OCI-LY3 (cell line): ENCODE measurements at regions not wholly inside any gene's neighbourhood (a gene's known extent, or its start where the extent isn't known, plus 50 kb on each side); places are given as distances from the start of the nearest gene placed in this dataset.

Source experiments
- H2AFZ ChIP-seq: fragments of 200-600, 300-600 bp; shearing (Covaris generic); 2 replicates; pipeline ENCODE4 v1.6.0; 2014; ENCODE audit warnings: antibody characterized with exemption, low read depth, low read length
- H3K27ac ChIP-seq: fragments of 200-600, 300-600 bp; sonication (generic); 2 replicates; pipeline ENCODE4 v1.5.1; 2014; ENCODE audit warnings: mild to moderate bottlenecking, low read length, moderate library complexity, mixed read lengths
- H3K27me3 ChIP-seq: fragments of 200-600, 300-600 bp; sonication (generic); 2 replicates; pipeline ENCODE4 v1.6.1; 2014; ENCODE audit warnings: low read depth, low read length, mixed read lengths
- H3K36me3 ChIP-seq: fragments of 200-600, 300-600 bp; sonication (generic); replicated peaks from 2 replicates; pipeline ENCODE3; 2014; ENCODE audit warnings: low read depth, low read length, mixed read lengths
- H3K4me1 ChIP-seq: fragments of 300-600, 200-600 bp; sonication (generic); 2 replicates; pipeline ENCODE4 v1.6.1; 2014; ENCODE audit warnings: low read length, mixed read lengths
- H3K4me2 ChIP-seq: fragments of 200-600, 300-600 bp; sonication (generic); 2 replicates; pipeline ENCODE4 v1.6.1; 2014; ENCODE audit warnings: low read length, mixed read lengths
- H3K4me3 ChIP-seq: fragments of 300-600, 200-600 bp; sonication (generic); 2 replicates; pipeline ENCODE4 v1.5.1; 2014; ENCODE audit warnings: antibody characterized with exemption, mild to moderate bottlenecking, low read length, moderate library complexity
- H3K79me2 ChIP-seq: fragments of 300-600, 200-600 bp; shearing (Covaris generic); 2 replicates; pipeline ENCODE4 v1.6.1; 2014; ENCODE audit warnings: mild to moderate bottlenecking, low read length, mixed read lengths
- H3K9ac ChIP-seq: fragments of 300-600, 200-600 bp; shearing (Covaris generic); 2 replicates; pipeline ENCODE4 v1.6.0; 2014; ENCODE audit warnings: mild to moderate bottlenecking, low read length, moderate library complexity
- H3K9me3 ChIP-seq: fragments of 200-600, 300-600 bp; shearing (Covaris generic); 2 replicates; pipeline ENCODE4 v1.6.1; 2014; ENCODE audit warnings: low read length, mixed read lengths; ENCODE audit not compliant: insufficient read depth
- H4K20me1 ChIP-seq: fragments of 200-600, 300-600 bp; sonication (generic); 2 replicates; pipeline ENCODE4 v1.6.1; 2016; ENCODE audit warnings: low read length, mixed read lengths; ENCODE audit not compliant: insufficient read depth
- CTCF ChIP-seq: fragments of 200-600, 300-600 bp; sonication (generic); IDR thresholded peaks from 2 replicates; pipeline ENCODE4 v1.5.1; 2014; ENCODE audit warnings: antibody characterized with exemption, low read length, low read depth
- EZH2phosphoT487 ChIP-seq: fragments of 200-600 bp; shearing (Covaris generic); IDR thresholded peaks from 2 replicates; pipeline ENCODE4 v1.6.1; 2018; ENCODE audit warnings: antibody characterized with exemption, mixed run types, low read depth

GRCh38 chr21:19405326-19405725 lies 1001.7 kb upstream of the TMPRSS15 start:
- H3K79me2 ChIP-seq = no peaks in the 10 kb centered on the region
- no peaks in the 10 kb centered on the region for H3K36me3 ChIP-seq
- H3K27me3 ChIP-seq = no peaks in the 10 kb centered on the region
- H2AFZ ChIP-seq = no peak overlapping the region
- TF ChIP-seq EZH2phosphoT487 (no peak), CTCF (no peak)
- H3K4me2 ChIP-seq = no peak overlapping the region
- H3K27ac ChIP-seq = no peak overlapping the region
- H3K9me3 ChIP-seq = no peaks in the 10 kb centered on the region
- H4K20me1 ChIP-seq = no peaks in the 10 kb centered on the region
- no peaks in the 10 kb centered on the region for H3K4me1 ChIP-seq
- H3K4me3 ChIP-seq = no peak overlapping the region
- H3K9ac ChIP-seq = no peak overlapping the region

DNA sequence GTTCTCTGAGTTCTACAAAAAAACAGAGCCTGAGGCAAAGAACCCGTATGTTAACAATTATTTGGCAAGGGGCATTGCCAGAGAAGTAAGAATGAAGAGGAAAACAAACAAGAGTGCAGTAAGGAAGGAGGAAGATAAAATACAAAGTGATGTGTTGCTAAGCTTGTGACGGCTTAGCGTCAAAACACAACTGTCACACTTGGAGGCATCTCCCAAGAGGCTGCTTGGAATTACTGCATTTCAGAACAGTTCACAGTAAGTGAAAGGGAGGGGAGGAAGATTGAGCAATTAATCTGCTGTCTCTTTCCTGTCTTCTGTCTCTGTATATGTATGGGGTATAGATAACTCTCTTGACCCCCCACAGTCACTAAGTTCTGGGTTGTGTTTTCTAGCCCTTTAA lies 1017.0 kb upstream of the TMPRSS15 start:
- Histone ChIP-seq H3K79me2 (no peaks in the 10 kb centered on the region), H3K4me3 (no peak overlapping the region), H4K20me1 (no peaks in the 10 kb centered on the region), H3K4me1 (no peaks in the 10 kb centered on the region), H3K27me3 (no peaks in the 10 kb centered on the region), H3K9me3 (no peaks in the 10 kb centered on the region), H3K27ac (no peak overlapping the region), H3K4me2 (no peak overlapping the region), H2AFZ (no peak overlapping the region), H3K9ac (no peak overlapping the region), H3K36me3 (no peaks in the 10 kb centered on the region)
- no peak for TF ChIP-seq CTCF
- no peak for TF ChIP-seq EZH2phosphoT487

DNA sequence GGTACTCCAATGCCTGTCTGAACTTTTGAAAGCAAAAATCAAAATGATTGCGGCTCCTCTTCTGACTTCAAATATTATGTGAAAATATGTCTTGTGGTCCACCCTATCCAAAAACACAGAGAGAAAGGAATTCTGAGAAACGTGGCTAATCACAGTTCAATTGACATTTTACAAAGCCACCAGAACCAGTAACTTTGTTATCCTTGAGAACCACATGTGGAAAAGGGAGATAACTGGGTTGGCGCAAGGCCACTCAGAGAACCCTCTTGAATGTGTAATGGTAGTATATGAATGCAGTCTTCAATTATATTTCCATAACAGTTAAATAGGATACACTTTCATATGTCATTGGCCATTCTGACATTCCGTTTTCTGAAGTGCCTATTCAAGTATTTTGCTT lies 1030.0 kb upstream of the TMPRSS15 start:
- Histone ChIP-seq H3K79me2 (no peaks in the 10 kb centered on the region), H2AFZ (no peak overlapping the region), H4K20me1 (no peaks in the 10 kb centered on the region), H3K9me3 (no peaks in the 10 kb centered on the region), H3K27me3 (no peaks in the 10 kb centered on the region), H3K4me2 (no peak overlapping the region), H3K4me1 (no peaks in the 10 kb centered on the region), H3K36me3 (no peaks in the 10 kb centered on the region), H3K27ac (no peak overlapping the region), H3K9ac (no peak overlapping the region), H3K4me3 (no peak overlapping the region)
- no peak for TF ChIP-seq EZH2phosphoT487

DNA sequence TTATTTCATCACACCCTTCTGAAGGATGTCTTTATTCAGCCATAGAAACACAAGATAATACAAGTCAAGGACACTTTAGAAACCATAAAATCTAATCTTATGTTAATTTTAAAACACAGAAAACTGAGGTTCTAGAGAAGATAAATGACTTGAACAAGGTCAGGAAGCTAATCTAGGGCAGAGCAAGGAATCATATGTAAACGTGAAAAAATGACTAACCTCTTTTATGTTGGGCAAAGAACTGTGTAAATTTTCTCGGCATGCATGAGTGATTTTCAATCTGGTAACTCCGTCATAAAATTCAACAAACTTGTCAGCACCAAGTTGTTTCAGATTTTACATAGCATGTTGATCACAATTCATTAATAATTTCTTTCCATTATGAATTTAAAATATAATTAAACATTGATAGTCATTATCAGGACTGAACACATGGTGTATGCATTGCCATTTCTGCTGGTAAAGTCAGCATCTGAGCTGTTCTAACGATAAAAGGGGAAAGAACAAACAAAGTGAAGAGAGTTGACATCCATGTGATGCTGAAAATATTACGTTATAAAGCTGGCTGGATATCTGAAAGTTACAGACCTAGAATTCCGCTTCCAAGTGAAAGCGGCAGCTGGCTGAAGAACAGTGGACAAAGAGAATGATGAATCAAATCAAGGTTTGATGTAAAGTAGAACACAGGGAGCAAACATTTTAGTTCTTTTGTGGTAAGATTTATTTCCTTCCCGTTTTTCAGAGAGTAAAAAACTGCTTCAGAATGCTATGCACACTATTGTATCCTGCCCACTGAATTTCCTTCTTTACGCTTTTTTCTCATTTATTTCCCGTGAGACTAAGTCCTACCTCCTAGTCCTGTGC lies 1037.4 kb upstream of the TMPRSS15 start:
- Histone ChIP-seq H3K9me3 (no peaks in the 10 kb centered on the region), H3K4me1 (peaks cover 6% of the 10 kb centered on the region; the same call in 1 of the 2 replicates), H3K79me2 (no peaks in the 10 kb centered on the region), H4K20me1 (no peaks in the 10 kb centered on the region), H3K9ac (no peak overlapping the region), H3K27me3 (no peaks in the 10 kb centered on the region), H3K36me3 (no peaks in the 10 kb centered on the region), H3K4me3 (no peak overlapping the region), H2AFZ (peak overlapping the region; percentile 60), H3K4me2 (no peak overlapping the region), H3K27ac (no peak overlapping the region)
- TF ChIP-seq CTCF (no peak), EZH2phosphoT487 (no peak)
